SIG-M5 treated with dmso at 0.1 percent for 504 hours (cell line): ENCODE measurements at regions not wholly inside any gene's neighbourhood (a gene's known extent, or its start where the extent isn't known, plus 50 kb on each side); places are given as distances from the start of the nearest gene placed in this dataset.

Experiments
- DNase-seq: peaks from one replicate; lab custom pipeline; 2025; ENCODE audit not compliant: unreplicated experiment; lab: John Stamatoyannopoulos, UW

GRCh38 chr4:38189445-38189844 is 229.2 kb downstream of the PTTG2 start:
- peak; percentile 9 for DNase-seq

GRCh38 chr4:38190717-38191178 is 230.6 kb downstream of the PTTG2 start:
- no peak for DNase-seq

DNA sequence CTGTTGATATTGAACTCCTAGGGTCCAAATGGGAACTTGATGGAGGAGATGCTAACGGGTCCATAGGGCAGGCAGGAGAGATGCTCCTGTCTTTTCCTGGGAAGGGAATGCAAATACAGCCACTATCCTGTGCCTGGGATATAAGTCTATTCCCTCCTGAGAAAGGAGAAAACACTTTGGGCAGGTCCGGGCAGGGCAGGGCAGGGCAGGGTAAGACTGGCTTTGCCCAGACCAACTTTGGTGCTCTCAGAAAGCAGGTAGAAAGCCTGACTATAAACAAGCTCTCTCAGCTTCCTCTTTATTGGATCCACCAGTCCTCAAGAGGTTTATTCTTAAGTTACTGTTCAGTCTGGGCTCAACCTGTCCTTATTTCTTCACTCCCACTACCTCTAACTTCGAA is 232.3 kb downstream of the PTTG2 start:
- DNase-seq: no peak

DNA sequence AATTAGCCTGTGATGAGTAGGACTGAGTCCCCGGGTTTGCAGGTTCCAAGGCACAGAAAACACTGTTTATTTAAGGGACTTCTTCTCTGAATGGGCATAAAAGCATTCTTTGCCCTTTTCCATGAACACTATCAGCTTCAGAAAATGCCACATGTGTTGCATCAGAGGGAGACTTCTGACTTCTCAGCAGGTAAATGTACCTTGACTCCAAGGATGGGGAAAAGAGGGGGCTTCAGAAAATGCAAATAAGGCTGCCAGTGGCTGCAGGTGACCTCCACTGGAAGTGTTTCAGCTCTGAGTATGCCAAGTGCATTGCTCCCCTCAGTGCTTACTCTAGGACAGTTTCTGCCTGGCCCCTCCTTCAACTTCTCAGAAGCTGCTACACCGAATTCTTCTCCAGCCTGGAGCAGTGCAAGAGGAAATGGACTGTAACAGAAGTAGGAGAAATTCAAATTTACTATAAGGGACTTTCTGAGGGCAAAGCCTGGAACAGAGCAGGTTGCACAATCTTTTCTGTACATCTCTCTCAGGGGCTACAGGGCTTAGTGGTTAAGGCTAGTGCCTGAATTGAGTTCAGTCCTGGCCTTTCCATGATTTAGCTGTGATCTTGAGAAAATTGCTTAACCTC is 233.2 kb downstream of the PTTG2 start:
- DNase-seq: peak; percentile 46

- no peak for DNase-seq
Measured at GRCh38 chr4:38194047-38194602, 233.9 kb downstream of the PTTG2 start.

DNA sequence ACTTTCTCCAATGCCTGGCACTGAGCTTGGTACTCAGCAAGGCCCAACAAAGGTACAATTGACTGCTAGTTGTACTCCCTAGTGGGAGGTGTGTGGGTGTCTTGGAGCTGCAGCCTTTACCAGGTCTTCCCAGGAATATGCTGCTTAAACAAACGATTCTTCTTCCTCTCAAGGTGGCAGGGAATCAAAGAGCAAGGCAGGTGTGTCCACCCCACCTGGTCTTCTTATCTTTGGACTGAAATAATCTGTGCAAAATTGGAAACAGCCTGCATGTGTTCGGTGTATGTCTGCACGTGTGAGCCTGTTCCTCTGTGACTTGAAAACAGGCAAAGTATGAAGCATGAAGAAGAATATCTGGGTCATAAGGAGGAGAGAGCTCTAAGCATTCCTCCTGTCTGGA is 235.3 kb downstream of the PTTG2 start:
- no peak for DNase-seq

DNA sequence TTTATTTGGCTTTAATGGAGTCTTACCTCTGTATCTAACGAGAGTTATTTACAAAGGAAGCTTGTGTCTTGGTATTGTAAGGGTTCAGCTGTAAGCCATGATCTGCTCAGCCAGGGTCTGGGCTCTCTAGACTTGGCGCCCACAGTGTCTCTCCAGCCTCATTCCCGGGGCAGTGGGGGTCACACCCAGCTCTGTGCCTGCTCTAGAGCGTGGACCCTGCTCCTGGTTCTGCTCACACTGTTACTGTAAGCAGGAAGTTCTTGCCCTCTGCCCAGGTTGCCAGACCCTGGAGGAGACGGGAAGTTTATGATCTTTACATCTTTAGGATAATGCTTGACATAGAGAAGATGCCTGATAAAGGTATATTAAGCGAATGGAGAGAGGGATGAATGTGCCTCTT is 235.7 kb downstream of the PTTG2 start:
- DNase-seq: no peak

GRCh38 chr4:38202242-38202641 is 242.0 kb downstream of the PTTG2 start:
- DNase-seq: no peak

DNA sequence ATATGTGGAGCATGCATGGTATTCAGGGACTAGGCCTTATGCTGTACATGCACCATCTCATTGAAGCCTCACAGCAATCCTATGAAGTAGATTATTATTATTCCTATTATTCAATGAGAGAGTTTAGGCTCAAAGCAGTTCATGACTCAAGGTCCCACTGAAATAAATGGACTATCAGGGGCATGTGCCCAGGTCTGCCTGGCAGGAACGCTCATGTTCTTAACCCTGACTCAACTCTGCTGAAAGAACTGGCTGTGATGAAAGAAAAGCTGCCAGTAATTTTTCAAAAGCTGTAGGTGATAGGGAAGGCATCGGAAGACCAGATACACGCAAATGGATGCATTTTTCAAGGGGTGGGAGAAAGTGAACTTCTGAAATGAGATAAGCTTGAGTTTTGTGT is 243.4 kb downstream of the PTTG2 start:
- no peak for DNase-seq

- DNase-seq: no peak
Measured at GRCh38 chr4:38204339-38205035, 244.3 kb downstream of the PTTG2 start.

- DNase-seq: no peak
Measured at GRCh38 chr4:38205261-38205660, 245.1 kb downstream of the PTTG2 start.

DNA sequence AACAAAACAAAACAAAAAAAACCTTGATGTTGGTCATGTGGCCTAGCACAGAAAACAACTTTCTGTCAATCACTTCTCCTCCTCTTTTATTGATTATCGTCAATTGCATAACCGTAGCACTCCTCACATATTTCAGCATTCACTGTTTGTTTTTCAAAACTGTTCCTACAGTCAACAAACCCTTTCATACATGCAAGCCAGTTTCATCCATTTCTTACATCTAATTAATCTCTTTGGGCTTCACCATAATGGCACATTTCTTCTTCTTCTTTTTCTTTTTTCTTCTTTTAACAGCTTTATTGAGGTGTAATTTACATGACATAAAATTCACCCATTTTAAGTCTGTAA is 246.9 kb downstream of the PTTG2 start:
- DNase-seq: no peak

GRCh38 chr4:38209654-38210053 is 249.5 kb downstream of the PTTG2 start:
- DNase-seq: no peak

- DNase-seq: no peak
Measured at GRCh38 chr4:38210396-38211114, 250.4 kb downstream of the PTTG2 start.

GRCh38 chr4:38211885-38212284 is 251.7 kb downstream of the PTTG2 start:
- DNase-seq: no peak

DNA sequence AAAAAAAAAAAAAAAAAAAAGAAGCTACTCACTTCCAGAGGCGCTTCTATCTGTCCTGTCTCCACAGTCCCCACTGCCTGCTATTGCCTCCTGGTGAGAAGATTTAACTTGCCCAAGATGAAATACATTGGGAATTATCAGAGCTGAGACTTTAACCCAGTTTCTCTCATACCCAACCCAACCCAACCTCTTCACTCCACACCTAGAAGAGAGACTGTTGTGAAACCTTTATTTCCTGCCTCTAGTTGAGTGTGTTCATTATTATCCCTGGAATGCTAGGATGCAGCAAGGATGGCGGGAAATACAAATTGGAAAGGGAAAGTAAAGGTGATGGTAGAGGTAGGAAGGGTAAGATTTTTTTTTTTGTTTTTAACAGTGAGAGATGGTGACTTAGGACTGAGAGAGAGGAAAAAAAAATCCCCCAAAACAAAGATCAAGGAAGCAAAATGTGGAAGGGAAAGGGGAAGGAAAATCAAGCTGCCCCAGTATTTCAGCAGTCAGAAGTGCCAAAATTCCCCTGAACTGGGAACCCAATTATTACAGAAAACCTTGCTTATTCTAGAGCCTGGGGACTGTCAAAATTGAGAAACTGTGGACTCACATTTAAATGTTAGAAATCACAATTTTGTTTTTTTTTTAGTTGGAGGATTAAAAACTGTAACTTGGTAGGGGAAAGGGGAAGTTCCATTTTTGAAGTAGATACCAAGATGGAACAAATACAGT is 253.0 kb downstream of the PTTG2 start:
- DNase-seq: no peak

- DNase-seq: no peak
Measured at GRCh38 chr4:38222892-38223291, 262.7 kb downstream of the PTTG2 start.

DNA sequence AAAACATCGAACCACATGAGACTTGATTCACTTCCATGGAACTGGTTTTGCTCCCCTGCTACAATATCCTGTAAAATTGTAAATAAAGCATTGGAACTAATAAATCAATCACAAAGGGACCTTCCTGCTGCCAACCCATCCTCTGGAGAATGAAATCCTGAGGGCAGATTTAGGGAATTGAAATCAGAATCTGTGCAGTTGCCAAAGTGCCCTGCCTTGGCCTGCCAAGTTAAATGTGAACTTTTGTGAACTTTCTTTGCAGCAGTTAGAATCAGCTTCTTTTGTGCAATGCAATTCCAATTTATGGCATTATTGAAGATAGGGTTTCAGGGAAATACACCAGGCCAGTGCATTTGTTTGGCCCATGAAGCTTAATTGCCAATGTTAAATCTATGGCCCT is 263.1 kb downstream of the PTTG2 start:
- DNase-seq: no peak

- DNase-seq: no peak
Measured at GRCh38 chr4:38223782-38224236, 263.6 kb downstream of the PTTG2 start.

- DNase-seq: no peak
Measured at GRCh38 chr4:38224850-38225249, 264.7 kb downstream of the PTTG2 start.

- DNase-seq: no peak
Measured at GRCh38 chr4:38226170-38226569, 266.0 kb downstream of the PTTG2 start.
